Lower leg skin (tissue), 3 donors: ENCODE measurements at regions not wholly inside any gene's neighbourhood (a gene's known extent, or its start where the extent isn't known, plus 50 kb on each side); places are given as distances from the start of the nearest gene placed in this dataset.
"Not testable (repeated sequence)": the region's sequence is repeated elsewhere in the genome, so short reads cannot be mapped to it uniquely, and the experiment has no call there.

Source experiments
- CTCF ChIP-seq, 3 donors: fragments of 450-650 bp; IDR thresholded peaks; one replicate each; pipeline ENCODE4 v1.5.1; 2016; ENCODE audit warnings: antibody characterized with exemption in 3 of 3, mild to moderate bottlenecking in 3 of 3, moderate library complexity in 2 of 3
- POLR2A ChIP-seq, 2 donors: fragments of 450-650 bp; IDR thresholded peaks; one replicate each; pipeline ENCODE4 v1.6.1; 2016 to 2017; ENCODE audit warnings: antibody characterized with exemption in 2 of 2, mild to moderate bottlenecking in 1 of 2, moderate library complexity in 1 of 2

DNA sequence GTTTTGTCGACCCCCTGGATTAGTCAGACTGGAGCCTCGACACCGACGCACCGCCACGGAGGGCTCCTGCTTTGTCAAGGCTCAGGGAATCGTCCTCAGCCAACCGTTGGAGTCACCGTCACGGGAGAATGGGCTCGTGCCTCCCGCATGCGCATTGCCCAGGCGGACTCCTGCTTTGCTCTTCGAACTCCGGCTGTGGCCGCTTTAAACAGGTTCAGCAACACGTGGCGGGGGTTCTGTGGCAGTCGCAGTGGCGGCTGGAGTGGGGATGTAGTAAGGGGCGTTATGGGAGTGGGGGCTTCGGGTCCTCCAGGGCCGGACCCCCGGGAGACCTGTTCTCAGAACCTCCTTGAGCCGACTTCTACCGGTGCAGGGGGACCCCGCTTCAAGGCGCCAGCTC lies 554.7 kb upstream of the ZNF337 start:
- TF ChIP-seq CTCF, POLR2A (IDR thresholded peaks at IDR 0.05): not testable (repeated sequence)
